ENCODE measurements at regions not wholly inside any gene's neighbourhood (a gene's known extent, or its start where the extent isn't known, plus 50 kb on each side); places are given as distances from the start of the nearest gene placed in this dataset.

GRCh38 chr9:18268381-18268780, 205.6 kb upstream of the ADAMTSL1 start:
- TF ChIP-seq CTCF (IDR thresholded peaks at IDR 0.05): no peak
- TF ChIP-seq POLR2A (IDR thresholded peaks at IDR 0.05; ENCODE audit: low read depth): no peak
